Tibial artery (tissue), 4 donors: ENCODE measurements at regions not wholly inside any gene's neighbourhood (a gene's known extent, or its start where the extent isn't known, plus 50 kb on each side); places are given as distances from the start of the nearest gene placed in this dataset.

Source experiments
- DNase-seq, 2 donors: peaks; one replicate each; pipeline ENCODE4 v3.0.0-alpha.2; 2019
- H3K27ac ChIP-seq, 2 donors: fragments of 200-600 bp; sonication (generic) in 1 of 2; 1 replicate in 1 of 2; 2 replicates in 1 of 2; pipeline ENCODE4 v1.5.1; 2018 to 2019; ENCODE audit warnings: mild to moderate bottlenecking in 1 of 2
- H3K27me3 ChIP-seq, 2 donors: fragments of 200-600 bp; sonication (generic) in 1 of 2; one replicate each; pipeline versions ENCODE4 v1.5.1 to v1.6.0; 2016 to 2019
- H3K36me3 ChIP-seq, 3 donors: fragments of 200-600 bp; sonication (generic) in 2 of 3; one replicate each; pipeline ENCODE4 v1.5.1; 2016 to 2019; ENCODE audit warnings: mild to moderate bottlenecking in 2 of 3
- H3K4me1 ChIP-seq, 4 donors: fragments of 200-600 bp; sonication (generic) in 2 of 4; 1 replicate in 3 of 4; 2 replicates in 1 of 4; pipeline ENCODE4 v1.5.1; 2016 to 2019
- H3K4me3 ChIP-seq, 2 donors: fragments of 200-600 bp; sonication (generic) in 1 of 2; 1 replicate in 1 of 2; 2 replicates in 1 of 2; pipeline ENCODE4 v1.5.1; 2018 to 2019; ENCODE audit warnings: mild to moderate bottlenecking in 2 of 2
- H3K9me3 ChIP-seq, 3 donors: fragments of 200-600 bp; sonication (generic) in 1 of 3; one replicate each; pipeline ENCODE4 v1.5.1; 2016 to 2019
- intact Hi-C: fragments of 100-400 bp; cut with DNase I; formaldehyde crosslinking; loops from one replicate; pipeline ENCODE4 v1.15.0; 2023; ENCODE audit warnings: low total_unique reads
- TF ChIP-seq, protein P1 (sequence below), 2 experiments: fragments of 200-600 bp in 1 of 2; fragments of 450-650 bp in 1 of 2; IDR thresholded peaks; one replicate each; pipeline ENCODE4 v1.5.1; 2017 to 2019; ENCODE audit warnings: antibody characterized with exemption in 2 of 2, mild to moderate bottlenecking in 1 of 2, moderate library complexity in 1 of 2

DNA sequence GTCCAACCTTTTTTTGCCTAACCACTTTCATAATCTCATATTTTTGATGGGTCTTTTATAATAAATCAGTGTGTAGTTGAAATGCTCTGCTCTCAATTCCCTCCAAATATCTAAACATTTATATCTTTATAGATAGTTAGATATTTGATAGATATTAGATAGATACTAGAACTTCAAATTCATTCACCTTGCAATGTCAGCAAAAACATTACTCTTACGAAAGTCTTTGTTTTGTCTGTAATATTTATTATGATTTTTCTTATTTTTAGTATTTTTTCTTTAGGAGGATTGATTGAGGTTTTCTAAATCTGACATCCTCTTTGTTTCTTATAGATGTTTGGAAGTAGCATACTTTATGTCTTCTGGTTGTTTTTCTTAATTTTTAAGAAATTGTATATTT lies 2563.6 kb downstream of the PCDH7 start:
- Histone ChIP-seq H3K4me1 (no peaks in the 10 kb centered on the region), H3K36me3 (no peaks in the 10 kb centered on the region), H3K4me3 (no peak overlapping the region), H3K27ac (no peak overlapping the region), H3K9me3 (no peaks in the 10 kb centered on the region), H3K27me3 (no peaks in the 10 kb centered on the region)
- intact Hi-C loops, result no loop called here
- TF ChIP-seq, protein P1, sequence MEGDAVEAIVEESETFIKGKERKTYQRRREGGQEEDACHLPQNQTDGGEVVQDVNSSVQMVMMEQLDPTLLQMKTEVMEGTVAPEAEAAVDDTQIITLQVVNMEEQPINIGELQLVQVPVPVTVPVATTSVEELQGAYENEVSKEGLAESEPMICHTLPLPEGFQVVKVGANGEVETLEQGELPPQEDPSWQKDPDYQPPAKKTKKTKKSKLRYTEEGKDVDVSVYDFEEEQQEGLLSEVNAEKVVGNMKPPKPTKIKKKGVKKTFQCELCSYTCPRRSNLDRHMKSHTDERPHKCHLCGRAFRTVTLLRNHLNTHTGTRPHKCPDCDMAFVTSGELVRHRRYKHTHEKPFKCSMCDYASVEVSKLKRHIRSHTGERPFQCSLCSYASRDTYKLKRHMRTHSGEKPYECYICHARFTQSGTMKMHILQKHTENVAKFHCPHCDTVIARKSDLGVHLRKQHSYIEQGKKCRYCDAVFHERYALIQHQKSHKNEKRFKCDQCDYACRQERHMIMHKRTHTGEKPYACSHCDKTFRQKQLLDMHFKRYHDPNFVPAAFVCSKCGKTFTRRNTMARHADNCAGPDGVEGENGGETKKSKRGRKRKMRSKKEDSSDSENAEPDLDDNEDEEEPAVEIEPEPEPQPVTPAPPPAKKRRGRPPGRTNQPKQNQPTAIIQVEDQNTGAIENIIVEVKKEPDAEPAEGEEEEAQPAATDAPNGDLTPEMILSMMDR (IDR thresholded peaks at IDR 0.05), result no peak
- no peak for DNase-seq

DNA sequence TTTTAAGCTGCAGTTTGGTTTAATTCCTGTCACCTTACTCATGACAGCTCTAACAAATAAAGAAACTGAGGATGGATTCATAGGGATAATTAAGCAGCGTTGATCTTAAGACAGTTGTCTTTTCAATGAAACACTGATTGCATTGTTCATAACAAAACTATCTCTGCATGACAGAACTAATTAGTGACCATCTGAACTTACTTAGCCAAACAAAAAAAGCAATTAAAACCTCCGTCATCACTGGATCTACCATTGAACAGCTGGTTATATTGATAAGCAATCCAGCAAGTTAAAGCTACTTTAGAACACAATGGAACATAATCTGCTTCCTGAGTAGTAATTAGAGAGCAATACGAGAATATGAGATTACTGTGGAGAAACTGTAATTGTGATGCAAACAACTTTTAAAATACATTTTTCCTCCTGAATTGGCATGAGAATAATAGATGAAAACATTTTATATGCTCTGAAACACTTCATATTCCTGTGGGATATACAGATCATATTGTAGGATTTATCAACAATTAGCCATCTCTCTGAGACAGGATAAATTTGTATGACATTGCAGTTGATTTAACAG lies 2576.8 kb downstream of the PCDH7 start:
- Histone ChIP-seq H3K9me3 (no peaks in the 10 kb centered on the region), H3K4me3 (no peak overlapping the region), H3K4me1 (no peaks in the 10 kb centered on the region), H3K27ac (no peak overlapping the region), H3K27me3 (no peaks in the 10 kb centered on the region), H3K36me3 (no peaks in the 10 kb centered on the region)
- intact Hi-C loops, result no loop called here
- TF ChIP-seq, protein P1 (IDR thresholded peaks at IDR 0.05), result no peak
- no peak for DNase-seq

DNA sequence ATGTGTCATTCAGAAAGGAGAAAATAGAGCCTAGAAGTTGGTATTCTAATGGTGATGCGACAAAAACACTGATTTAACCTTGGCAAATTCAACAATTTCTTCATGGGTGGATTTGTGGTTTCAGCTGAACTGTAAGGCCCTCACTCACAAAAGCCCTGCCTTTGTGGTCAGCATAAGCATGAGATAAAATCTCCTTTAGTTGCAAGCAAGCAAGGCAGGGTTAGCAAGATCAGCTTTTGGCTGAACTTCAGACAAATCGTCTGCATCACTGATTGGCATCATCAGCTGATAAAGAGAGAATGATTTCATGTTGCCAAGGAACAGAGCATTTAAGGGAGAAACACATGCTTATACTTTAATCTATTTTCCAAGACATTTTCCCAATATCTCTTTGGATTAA lies 2582.2 kb downstream of the PCDH7 start:
- TF ChIP-seq, protein P1 (IDR thresholded peaks at IDR 0.05), result no peak
- H3K4me1 ChIP-seq, result no peaks in the 10 kb centered on the region

DNA sequence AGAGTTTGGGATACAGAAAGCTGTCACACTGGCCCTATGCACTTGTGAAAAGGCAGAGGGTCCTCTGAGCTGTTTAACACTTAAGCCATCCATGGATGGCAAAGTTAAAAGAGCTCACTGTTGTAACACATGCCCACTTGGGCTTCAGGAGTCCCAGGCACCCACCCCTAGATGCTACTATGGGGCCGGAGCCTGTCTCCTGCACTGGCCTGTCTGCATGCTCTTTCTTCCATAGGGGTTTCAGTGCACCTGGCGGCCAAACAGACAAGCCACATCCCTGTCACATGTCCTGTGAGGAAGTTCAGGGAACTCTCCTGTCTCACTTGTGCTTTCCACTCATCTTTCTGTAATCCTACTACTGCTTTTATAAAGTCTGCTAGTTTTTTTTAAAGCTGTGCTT lies 2586.0 kb downstream of the PCDH7 start:
- no peak overlapping the region for H3K4me3 ChIP-seq
- no peak for DNase-seq
- H3K27ac ChIP-seq, result no peak overlapping the region
- no peaks in the 10 kb centered on the region for H3K36me3 ChIP-seq
- intact Hi-C loops, result no loop called here
- H3K4me1 ChIP-seq, result no peaks in the 10 kb centered on the region
- no peaks in the 10 kb centered on the region for H3K27me3 ChIP-seq
- TF ChIP-seq, protein P1 (IDR thresholded peaks at IDR 0.05), result no peak
- H3K9me3 ChIP-seq, result no peaks in the 10 kb centered on the region

More for the DNA sequence above, 2582.2 kb downstream of the PCDH7 start:
- intact Hi-C loops, result no loop called here
- Histone ChIP-seq H3K4me3 (no peak overlapping the region), H3K36me3 (no peaks in the 10 kb centered on the region), H3K9me3 (no peaks in the 10 kb centered on the region), H3K27ac (no peak overlapping the region), H3K27me3 (no peaks in the 10 kb centered on the region)
- no peak for DNase-seq

DNA sequence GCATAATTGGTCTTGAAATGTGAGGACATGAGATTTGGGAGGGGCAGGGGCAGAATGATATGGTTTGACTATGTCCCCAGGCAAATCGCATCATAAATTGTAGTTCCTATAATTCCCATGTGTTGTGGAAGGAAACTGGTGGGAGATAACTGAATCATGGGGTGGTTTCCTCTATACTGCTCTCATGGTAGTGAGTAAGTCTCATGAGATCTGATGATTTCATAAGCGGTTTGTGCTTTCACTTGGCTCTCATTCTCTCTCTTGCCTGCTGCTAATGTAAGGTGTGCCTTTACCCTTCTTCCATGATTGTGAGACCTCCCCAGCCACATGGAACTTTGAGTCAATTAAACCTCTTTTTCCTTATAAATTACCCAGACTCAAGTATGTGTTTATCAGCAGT lies 2595.9 kb downstream of the PCDH7 start:
- Histone ChIP-seq H3K27me3 (no peaks in the 10 kb centered on the region), H3K27ac (no peak overlapping the region), H3K4me3 (no peak overlapping the region), H3K9me3 (no peaks in the 10 kb centered on the region), H3K4me1 (no peaks in the 10 kb centered on the region), H3K36me3 (no peaks in the 10 kb centered on the region)
- TF ChIP-seq, protein P1 (IDR thresholded peaks at IDR 0.05), result no peak
- no peak for DNase-seq
- intact Hi-C loops, result no loop called here

DNA sequence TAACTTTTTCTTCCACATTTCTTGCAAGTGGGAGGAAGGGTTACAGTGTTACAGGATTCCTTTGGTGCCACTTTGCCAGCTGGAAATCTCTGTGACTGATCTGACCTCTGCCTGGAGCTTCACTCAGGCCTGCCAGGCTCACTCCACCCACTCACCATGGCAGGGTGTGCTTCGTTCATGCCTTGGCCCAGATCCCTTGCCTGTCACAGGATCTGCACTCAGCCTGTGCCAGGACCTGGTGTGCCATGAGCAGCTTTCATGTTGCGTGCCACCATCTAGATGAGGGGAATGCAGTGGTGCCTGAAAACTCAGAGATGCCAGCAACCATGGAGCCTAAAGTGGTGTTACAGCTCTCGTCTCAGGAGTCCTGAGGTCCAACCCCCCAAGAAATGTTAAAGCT lies 2596.4 kb downstream of the PCDH7 start:
- H3K4me1 ChIP-seq, result no peaks in the 10 kb centered on the region
- no peaks in the 10 kb centered on the region for H3K9me3 ChIP-seq
- H3K27ac ChIP-seq, result no peak overlapping the region
- no peaks in the 10 kb centered on the region for H3K36me3 ChIP-seq
- no peak overlapping the region for H3K4me3 ChIP-seq
- H3K27me3 ChIP-seq, result no peaks in the 10 kb centered on the region
- TF ChIP-seq, protein P1 (IDR thresholded peaks at IDR 0.05), result no peak
- peak in 1 of 2 donors; percentile 61 for DNase-seq
- intact Hi-C loops, result no loop called here
